Adrenal gland (tissue), 9 donors: ENCODE measurements at regions not wholly inside any gene's neighbourhood (a gene's known extent, or its start where the extent isn't known, plus 50 kb on each side); places are given as distances from the start of the nearest gene placed in this dataset.

Experiments used
- DNase-seq, 7 donors: peaks; one replicate each; pipeline ENCODE4 v3.0.0-alpha.2; 2019 to 2020
- H3K27ac ChIP-seq, 5 donors: fragments of 200-600 bp; sonication (generic) in 4 of 5; 1 replicate in 3 of 5; 2 replicates in 2 of 5; pipeline versions ENCODE4 v1.5.1 to v1.8.0; 2016 to 2020; ENCODE audit warnings: mild to moderate bottlenecking in 1 of 5
- H3K27me3 ChIP-seq: fragments of 200-600 bp; 2 replicates; pipeline ENCODE4 v1.8.0; 2021
- H3K36me3 ChIP-seq, 2 donors: fragments of 200-600 bp; replicated peaks in 1 of 2; 1 replicate in 1 of 2; 2 replicates in 1 of 2; pipeline versions ENCODE4 v1.5.1 to v1.8.0; 2018 to 2022
- H3K4me1 ChIP-seq, 2 donors: fragments of 200-600 bp; replicated peaks in 1 of 2; 1 replicate in 1 of 2; 2 replicates in 1 of 2; pipeline versions ENCODE4 v1.5.1 to v1.8.0; 2018 to 2021
- H3K4me3 ChIP-seq, 4 donors: fragments of 200-600 bp; sonication (generic) in 3 of 4; one replicate each; pipeline ENCODE4 v1.5.1; 2016 to 2018
- H3K9me3 ChIP-seq, 3 donors: fragments of 200-600 bp; sonication (generic) in 1 of 3; replicated peaks in 1 of 3; 1 replicate in 2 of 3; 2 replicates in 1 of 3; pipeline versions ENCODE4 v1.5.1 to v1.8.0; 2016 to 2021
- CTCF ChIP-seq, 6 experiments: fragments of 450-650 bp in 4 of 6; fragments of 200-600 bp in 2 of 6; sonication (generic) in 1 of 6; IDR thresholded peaks; 1 replicate in 5 of 6; 2 replicates in 1 of 6; pipeline versions ENCODE4 v1.5.1 to v1.8.0; 2016 to 2021; ENCODE audit warnings: antibody characterized with exemption in 6 of 6, mild to moderate bottlenecking in 2 of 6, moderate library complexity in 1 of 6
- POLR2A ChIP-seq, 2 donors: fragments of 450-650 bp; IDR thresholded peaks; one replicate each; pipeline ENCODE4 v1.6.1; 2017; ENCODE audit warnings: antibody characterized with exemption in 2 of 2, mild to moderate bottlenecking in 2 of 2, moderate library complexity in 1 of 2
- WGBS, 4 donors: extraction: QIAGEN DNeasy Blood & Tissue Kit in 2 of 4; methylation state at CpG; one replicate each; pipeline versions ENCODE4 v1.1.5 to v1.1.7; 2013 to 2017; 5-methylcytosine and 5-hydroxymethylcytosine counted together
- intact Hi-C, 2 donors: fragments of 100-400 bp; cut with DNase I; formaldehyde crosslinking; loops; one replicate each; pipeline versions ENCODE4 v1.14.1 to v1.15.0; 2022 to 2023
- donor health status: healthy with polysubstance abuse.
- donor health status: Bipolar disorder and iron deficiency.
- donor health status: DM: yes; HTN: yes; CAD: no.
- donor health status: DM: no; HTN: no; CAD: no.
- donor health status: DM: no; HTN: no; CAD: no.

- intact Hi-C loops = no loop called here
- Histone ChIP-seq H3K27me3 (no peaks in the 10 kb centered on the region), H3K4me3 (no peak overlapping the region), H3K27ac (no peak overlapping the region), H3K36me3 (no peaks in the 10 kb centered on the region), H3K9me3 (no peaks in the 10 kb centered on the region), H3K4me1 (no peaks in the 10 kb centered on the region)
- no peak for DNase-seq
- TF ChIP-seq CTCF (IDR thresholded peaks at IDR 0.05) (no peak), POLR2A (IDR thresholded peaks at IDR 0.05) (no peak)
- WGBS, 4 donors = 78 to 90% (median 80%) methylated on average over 2 of the region's 2 CpGs
These were observed 302.0 kb downstream of the DIPK2A start for GRCh38 chr3:144273601-144274000.

GRCh38 chr3:144275005-144275404 is 303.4 kb downstream of the DIPK2A start:
- intact Hi-C loops = no loop called here

GRCh38 chr3:144282313-144282712 is 310.7 kb downstream of the DIPK2A start:
- H3K4me3 ChIP-seq = no peak overlapping the region
- no peak overlapping the region for H3K27ac ChIP-seq
- H3K9me3 ChIP-seq = no peaks in the 10 kb centered on the region
- 91 to 94% (median 93%) methylated on average over 2 of the region's 2 CpGs for WGBS, 4 donors
- no peak for DNase-seq
- no peaks in the 10 kb centered on the region for H3K27me3 ChIP-seq
- intact Hi-C loops = no loop called here
- H3K4me1 ChIP-seq = no peaks in the 10 kb centered on the region
- no peaks in the 10 kb centered on the region for H3K36me3 ChIP-seq
- no peak for TF ChIP-seq POLR2A (IDR thresholded peaks at IDR 0.05)
- no peak for TF ChIP-seq CTCF (IDR thresholded peaks at IDR 0.05)

More at GRCh38 chr3:144275005-144275404, 303.4 kb downstream of the DIPK2A start:
- Histone ChIP-seq H3K36me3 (no peaks in the 10 kb centered on the region), H3K4me1 (no peaks in the 10 kb centered on the region), H3K4me3 (no peak overlapping the region), H3K27ac (no peak overlapping the region), H3K9me3 (no peaks in the 10 kb centered on the region), H3K27me3 (no peaks in the 10 kb centered on the region)
- TF ChIP-seq CTCF (IDR thresholded peaks at IDR 0.05) (no peak), POLR2A (IDR thresholded peaks at IDR 0.05) (no peak)
- no peak for DNase-seq

DNA sequence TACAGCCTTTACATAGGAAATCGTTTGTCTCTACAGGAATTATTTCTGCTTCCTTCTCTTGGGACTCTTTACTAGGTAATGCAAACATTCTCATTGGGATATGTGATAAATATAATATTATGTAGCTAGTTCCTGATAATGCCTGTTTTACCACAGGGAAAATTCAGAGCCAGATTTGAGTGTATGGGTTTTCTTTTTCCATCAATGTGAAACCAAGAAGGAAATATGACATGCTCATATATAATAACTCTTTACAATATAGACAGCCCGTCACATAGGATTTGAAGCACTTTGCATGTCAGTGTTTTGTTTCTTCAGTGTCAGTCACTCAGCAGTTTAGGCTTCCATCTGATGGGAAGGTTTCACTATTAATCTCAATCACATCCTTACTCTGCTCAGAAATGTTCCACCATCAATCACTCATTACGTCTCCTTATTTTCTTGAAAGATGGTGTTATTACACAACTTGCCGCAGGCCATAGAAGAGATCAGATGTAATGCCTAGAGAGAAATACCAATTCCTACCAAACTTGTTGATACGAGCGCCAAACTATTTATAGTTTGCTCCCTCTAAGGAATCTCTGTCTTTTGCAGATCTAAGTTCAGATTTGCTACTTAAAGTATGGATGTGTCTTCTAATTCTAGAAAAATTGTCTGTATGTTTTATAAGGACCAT is 314.8 kb downstream of the DIPK2A start:
- intact Hi-C loops = no loop called here
- DNase-seq = no peak
- no peaks in the 10 kb centered on the region for H3K4me1 ChIP-seq
- WGBS, 4 donors = 80 to 85% (median 83%) methylated on average over 6 of the region's 6 CpGs
- H3K9me3 ChIP-seq = no peaks in the 10 kb centered on the region
- H3K4me3 ChIP-seq = no peak overlapping the region
- TF ChIP-seq POLR2A (IDR thresholded peaks at IDR 0.05) (no peak), CTCF (IDR thresholded peaks at IDR 0.05) (no peak)
- no peaks in the 10 kb centered on the region for H3K27me3 ChIP-seq
- no peaks in the 10 kb centered on the region for H3K36me3 ChIP-seq
- H3K27ac ChIP-seq = no peak overlapping the region
